SKM-1 (cell line): ENCODE measurements at regions not wholly inside any gene's neighbourhood (a gene's known extent, or its start where the extent isn't known, plus 50 kb on each side); places are given as distances from the start of the nearest gene placed in this dataset.

ENCODE experiments used
- DNase-seq: peaks from one replicate; lab custom pipeline; 2025; ENCODE audit not compliant: unreplicated experiment; lab: John Stamatoyannopoulos, UW

- no peak for DNase-seq
Measured at GRCh38 chr1:104923075-104923474, 1173.4 kb downstream of the AMY1C start.

- DNase-seq, result no peak
Measured at GRCh38 chr1:104929280-104929679, 1179.6 kb downstream of the AMY1C start.

- no peak for DNase-seq
Measured at GRCh38 chr1:104932030-104932915, 1182.6 kb downstream of the AMY1C start.

- DNase-seq, result no peak
Measured at GRCh38 chr1:104932949-104933679, 1183.4 kb downstream of the AMY1C start.

GRCh38 chr1:104933846-104934245 lies 1184.1 kb downstream of the AMY1C start:
- DNase-seq, result no peak

- DNase-seq, result no peak
Measured at GRCh38 chr1:104945406-104945805, 1195.7 kb downstream of the AMY1C start.

GRCh38 chr1:104946558-104947210 lies 1197.0 kb downstream of the AMY1C start:
- DNase-seq, result no peak

- no peak for DNase-seq
Measured at GRCh38 chr1:104953555-104953954, 1203.9 kb downstream of the AMY1C start.

- no peak for DNase-seq
Measured at GRCh38 chr1:104973516-104973915, 1223.8 kb downstream of the AMY1C start.

- no peak for DNase-seq
Measured at GRCh38 chr1:104979651-104980050, 1230.0 kb downstream of the AMY1C start.

- no peak for DNase-seq
Measured at GRCh38 chr1:104987210-104987609, 1237.5 kb downstream of the AMY1C start.

- no peak for DNase-seq
Measured at GRCh38 chr1:104989012-104989411, 1239.3 kb downstream of the AMY1C start.

GRCh38 chr1:104991702-104992101 lies 1242.0 kb downstream of the AMY1C start:
- no peak for DNase-seq

- DNase-seq, result no peak
Measured at GRCh38 chr1:105000793-105001192, 1251.1 kb downstream of the AMY1C start.

- no peak for DNase-seq
Measured at GRCh38 chr1:105004515-105004914, 1254.8 kb downstream of the AMY1C start.

GRCh38 chr1:105005594-105006195 lies 1256.0 kb downstream of the AMY1C start:
- no peak for DNase-seq

GRCh38 chr1:105017587-105017986 lies 1267.9 kb downstream of the AMY1C start:
- no peak for DNase-seq

GRCh38 chr1:105023719-105024118 lies 1274.0 kb downstream of the AMY1C start:
- no peak for DNase-seq

- no peak for DNase-seq
Measured at GRCh38 chr1:105027838-105028471, 1278.3 kb downstream of the AMY1C start.

GRCh38 chr1:105072446-105072845 lies 1322.7 kb downstream of the AMY1C start:
- no peak for DNase-seq

GRCh38 chr1:105072850-105073249 lies 1323.2 kb downstream of the AMY1C start:
- DNase-seq, result no peak
